K562 (cell line): ENCODE measurements at regions not wholly inside any gene's neighbourhood (a gene's known extent, or its start where the extent isn't known, plus 50 kb on each side); places are given as distances from the start of the nearest gene placed in this dataset.

Source experiments
- ATAC-seq: fragments of 200-7000 bp; cut with Tn5 transposase; 3 replicates; pipeline ENCODE4 v1.9.1; 2020; ENCODE audit warnings: moderate library complexity
- BruUV-seq: library from RNA; stranded (reverse); fragments of 400-500 nt; replicated peaks from 2 replicates; lab custom pipeline; 2021; lab: Mats Ljungman, UMichigan
- CTCF ChIA-PET: fragments of 300-600 bp; formaldehyde crosslinking; extraction: SDS; loops from one replicate; lab custom pipeline; 2021; ENCODE audit warnings: low intra/inter-chr PET ratio; lab: Yijun Ruan, JAX
- POLR2A ChIA-PET: fragments of 300-600, 350-650 bp; sonication (Branson Sonifier 250); formaldehyde crosslinking; extraction: SDS; loops from one replicate; lab custom pipeline; 2021; ENCODE audit warnings: antibody characterized with exemption, inconsistent platforms; lab: Yijun Ruan, JAX
- DNase-seq, 4 experiments: peaks; one replicate each; pipeline versions ENCODE4 v3.0.0 to v3.0.0-alpha.2; 2011 to 2018; ENCODE audit warnings: low spot score in 3 of 4, mixed read lengths in 3 of 4; ENCODE audit errors: extremely low read depth in 1 of 4
- FAIRE-seq: peaks from 2 replicates; lab custom pipeline; 2011; peaks lifted over from hg19 to GRCh38; lab: Jason Lieb, UNC
- H2AFZ ChIP-seq: 2 replicates; pipeline ENCODE4 v1.6.0; 2011; ENCODE audit warnings: low read depth, low read length, control low read depth, inconsistent platforms
- H3K27ac ChIP-seq: fragments of 200-600 bp; 3 replicates; pipeline ENCODE4 v1.8.0; 2011; ENCODE audit warnings: low read depth, mild to moderate bottlenecking, control low read depth, inconsistent platforms, low read length, moderate library complexity, mixed read lengths; ENCODE audit errors: extremely low read depth
- H3K27me3 ChIP-seq, 2 experiments: fragments of 300-600 bp in 1 of 2; 2 replicates in 1 of 2; 3 replicates in 1 of 2; pipeline versions ENCODE4 v1.6.0 to v1.8.0; 2011; ENCODE audit warnings: inconsistent platforms in 2 of 2, low read length in 2 of 2, mild to moderate bottlenecking in 1 of 2, mixed read lengths in 1 of 2, moderate library complexity in 1 of 2; ENCODE audit not compliant: control insufficient read depth in 2 of 2, insufficient read depth in 2 of 2
- H3K36me3 ChIP-seq: fragments of 300-600 bp; 3 replicates; pipeline ENCODE4 v1.8.0; 2011; ENCODE audit warnings: mild to moderate bottlenecking, low read length, inconsistent platforms; ENCODE audit not compliant: control insufficient read depth, insufficient read depth
- H3K4me1 ChIP-seq, 2 experiments: fragments of 200-600 bp in 1 of 2; replicated peaks in 1 of 2; 2 replicates in 1 of 2; 3 replicates in 1 of 2; pipeline versions ENCODE4 v1.5.1 to v1.8.0; 2011; ENCODE audit warnings: inconsistent platforms in 2 of 2, low read length in 2 of 2, mild to moderate bottlenecking in 1 of 2, mixed read lengths in 1 of 2, moderate library complexity in 1 of 2; ENCODE audit not compliant: control insufficient read depth in 2 of 2, insufficient read depth in 2 of 2
- H3K4me2 ChIP-seq: 2 replicates; pipeline ENCODE4 v1.6.1; 2011; ENCODE audit warnings: low read length, control low read depth, inconsistent platforms, mixed read lengths; ENCODE audit not compliant: insufficient read depth
- H3K4me3 ChIP-seq: fragments of 200-600 bp; sonication (generic), shearing (Covaris generic); 2 replicates; pipeline ENCODE4 v1.5.1; 2016; ENCODE audit warnings: control low read depth, inconsistent platforms
- H3K79me2 ChIP-seq: fragments of 200-600 bp; 3 replicates; pipeline ENCODE4 v1.8.0; 2011; ENCODE audit warnings: low read length, inconsistent platforms; ENCODE audit not compliant: control insufficient read depth, insufficient read depth
- H3K9ac ChIP-seq, 2 experiments: 2 replicates each; pipeline versions ENCODE4 v1.6.0 to v1.6.1; 2011; ENCODE audit warnings: low read depth in 2 of 2, low read length in 2 of 2, control low read depth in 1 of 2, inconsistent platforms in 1 of 2, mild to moderate bottlenecking in 1 of 2, mixed read lengths in 1 of 2; ENCODE audit not compliant: insufficient read depth in 1 of 2
- H3K9me1 ChIP-seq: one replicate; pipeline ENCODE4 v1.6.0; 2011; ENCODE audit warnings: inconsistent platforms, mild to moderate bottlenecking, low read length, moderate library complexity; ENCODE audit not compliant: control insufficient read depth, insufficient read depth
- H3K9me3 ChIP-seq: replicated peaks from 2 replicates; pipeline ENCODE4 v1.5.1; 2011; ENCODE audit warnings: low read depth, low read length, inconsistent platforms; ENCODE audit not compliant: control insufficient read depth, insufficient read depth
- H4K20me1 ChIP-seq: replicated peaks from 2 replicates; pipeline ENCODE4 v1.6.1; 2011; ENCODE audit warnings: low read length, inconsistent platforms, mixed read lengths; ENCODE audit not compliant: control insufficient read depth, insufficient read depth
- FOXJ2 ChIP-seq: fragments of 200-800 bp; sonication (Bioruptor generic); IDR thresholded peaks from 2 replicates; pipeline ENCODE4 v1.6.1; 2016; ENCODE audit warnings: missing genetic modification characterization, missing compliant biosample characterization
- KHSRP ChIP-seq: fragments of 450-650 bp; IDR thresholded peaks from 2 replicates; pipeline ENCODE4 v1.6.1; 2017
- NR2C2 ChIP-seq, 2 experiments: fragments of 200-800 bp in 1 of 2; sonication (Bioruptor generic) in 1 of 2; sonication (generic) in 1 of 2; formaldehyde crosslinking in 1 of 2; IDR thresholded peaks; 2 replicates each; pipeline versions ENCODE4 v1.6.1 to v1.8.0; 2016 to 2022; ENCODE audit warnings: mild to moderate bottlenecking in 1 of 2, missing compliant biosample characterization in 1 of 2, missing genetic modification characterization in 1 of 2, missing genetic modification reagents in 1 of 2
- POLR2A ChIP-seq: fragments of 450-650 bp; conservative IDR thresholded peaks from 2 replicates; pipeline ENCODE4 v1.6.1; 2016
- RBM14 ChIP-seq: fragments of 200-400 bp; formaldehyde crosslinking; IDR thresholded peaks from 2 replicates; pipeline ENCODE4 v1.6.1; 2018; ENCODE audit warnings: low read depth, mild to moderate bottlenecking, low read length, moderate library complexity, borderline replicate concordance; ENCODE audit not compliant: insufficient read depth
- SMAD3 ChIP-seq: fragments of 450-650 bp; formaldehyde crosslinking; conservative IDR thresholded peaks from 2 replicates; pipeline ENCODE4 v1.4.0; 2020; ENCODE audit warnings: mild to moderate bottlenecking
- ZNF431 ChIP-seq: sonication (generic); formaldehyde crosslinking; IDR thresholded peaks from 2 replicates; pipeline ENCODE4 v1.8.0; 2022; ENCODE audit warnings: mild to moderate bottlenecking, missing genetic modification reagents
- ZNF76 ChIP-seq: fragments of 250-450 bp; sonication (Bioruptor Pico); IDR thresholded peaks from 2 replicates; pipeline ENCODE4 v1.4.0; 2020; ENCODE audit warnings: mild to moderate bottlenecking, moderate library complexity, borderline replicate concordance
- WGBS: fragments of 100-300 bp; shearing (Covaris generic); methylation state at CpG from one replicate; pipeline ENCODE4 v1.1.6; 2016; ENCODE audit warnings: low coverage, mixed read lengths; ENCODE audit not compliant: insufficient coverage; ENCODE audit errors: missing lambda C conversion rate; 5-methylcytosine and 5-hydroxymethylcytosine counted together
- in situ Hi-C: fragments of 300-500 bp; cut with MboI; formaldehyde crosslinking; loops from 4 replicates; pipeline ENCODE4 v1.15.0; 2018; ENCODE audit warnings: inconsistent platforms, mixed read lengths
- intact Hi-C: fragments of 100-400 bp; cut with micrococcal nuclease; formaldehyde crosslinking; loops from 2 replicates; pipeline ENCODE4 v1.14.2; 2022
- TF ChIP-seq, protein P1 (sequence below): fragments of 450-650 bp; formaldehyde crosslinking; IDR thresholded peaks from 2 replicates; pipeline ENCODE4 v1.4.0; 2020; ENCODE audit warnings: mild to moderate bottlenecking
- TF ChIP-seq, protein P2 (sequence below): IDR thresholded peaks from 2 replicates; pipeline ENCODE4 v1.6.1; 2011; ENCODE audit not compliant: insufficient read length; ENCODE audit errors: extremely low read depth
- TF ChIP-seq, protein P3 (sequence below): fragments of 250-450 bp; sonication (Bioruptor Pico); IDR thresholded peaks from 2 replicates; pipeline ENCODE4 v1.5.0; 2020; ENCODE audit warnings: mild to moderate bottlenecking
- TF ChIP-seq, protein P4 (sequence below): sonication (generic); formaldehyde crosslinking; IDR thresholded peaks from 2 replicates; pipeline ENCODE4 v1.5.0; 2020; ENCODE audit warnings: missing genetic modification reagents
- TF ChIP-seq, protein P5 (sequence below): fragments of 250-450 bp; sonication (Bioruptor Pico); IDR thresholded peaks from 2 replicates; pipeline ENCODE4 v1.4.0; 2020; ENCODE audit warnings: mild to moderate bottlenecking, moderate library complexity
- TF ChIP-seq, protein P6 (sequence below), 2 experiments: fragments of 450-650 bp in 1 of 2; sonication (generic) in 1 of 2; formaldehyde crosslinking in 1 of 2; IDR thresholded peaks in 1 of 2; conservative IDR thresholded peaks in 1 of 2; 2 replicates each; pipeline versions ENCODE4 v1.6.1 to v1.8.1; 2016 to 2023; ENCODE audit warnings: mild to moderate bottlenecking in 2 of 2, moderate library complexity in 2 of 2, inconsistent platforms in 1 of 2, missing genetic modification reagents in 1 of 2
- TF ChIP-seq, protein P7 (sequence below): sonication (generic); formaldehyde crosslinking; IDR thresholded peaks from 2 replicates; pipeline ENCODE4 v1.8.1; 2023; ENCODE audit warnings: mild to moderate bottlenecking, missing genetic modification reagents

DNA sequence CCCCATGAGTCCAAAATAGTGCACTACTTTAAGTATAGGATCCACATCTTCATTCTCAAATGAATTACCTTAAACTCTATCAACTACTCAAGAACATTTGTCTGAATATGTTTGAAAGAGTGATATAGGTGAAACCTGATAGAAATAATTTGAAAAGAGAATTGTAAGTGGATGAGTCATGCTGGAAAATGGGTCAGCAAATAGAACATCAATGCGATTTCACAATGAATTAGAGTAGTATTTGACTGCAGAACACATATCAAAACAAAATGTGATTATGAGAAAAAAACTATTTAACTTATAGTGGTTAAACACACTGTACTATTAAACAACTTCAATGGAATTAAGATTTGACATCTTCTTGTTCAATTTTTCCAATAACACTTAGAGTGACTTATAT is 300.6 kb upstream of the KLHL1 start:
- no peaks in the 10 kb centered on the region for H3K27me3 ChIP-seq
- in situ Hi-C loops (no loop called here), intact Hi-C loops (no loop called here)
- ChIA-PET CTCF (no interaction called here), POLR2A (no interaction called here)
- no peak overlapping the region for H2AFZ ChIP-seq
- FAIRE-seq, result no peak
- no TSS peak for BruUV-seq
- no peak overlapping the region for H3K4me3 ChIP-seq
- DNase-seq, result no peak
- no peaks in the 10 kb centered on the region for H3K36me3 ChIP-seq
- H4K20me1 ChIP-seq, result no peaks in the 10 kb centered on the region
- TF ChIP-seq, protein P1, sequence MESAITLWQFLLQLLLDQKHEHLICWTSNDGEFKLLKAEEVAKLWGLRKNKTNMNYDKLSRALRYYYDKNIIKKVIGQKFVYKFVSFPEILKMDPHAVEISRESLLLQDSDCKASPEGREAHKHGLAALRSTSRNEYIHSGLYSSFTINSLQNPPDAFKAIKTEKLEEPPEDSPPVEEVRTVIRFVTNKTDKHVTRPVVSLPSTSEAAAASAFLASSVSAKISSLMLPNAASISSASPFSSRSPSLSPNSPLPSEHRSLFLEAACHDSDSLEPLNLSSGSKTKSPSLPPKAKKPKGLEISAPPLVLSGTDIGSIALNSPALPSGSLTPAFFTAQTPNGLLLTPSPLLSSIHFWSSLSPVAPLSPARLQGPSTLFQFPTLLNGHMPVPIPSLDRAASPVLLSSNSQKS (CRISPR knock-in tag), result no peak
- TF ChIP-seq FOXJ2 (tag), result no peak
- TF ChIP-seq ZNF76 (CRISPR knock-in tag), result no peak
- TF ChIP-seq, protein P2, sequence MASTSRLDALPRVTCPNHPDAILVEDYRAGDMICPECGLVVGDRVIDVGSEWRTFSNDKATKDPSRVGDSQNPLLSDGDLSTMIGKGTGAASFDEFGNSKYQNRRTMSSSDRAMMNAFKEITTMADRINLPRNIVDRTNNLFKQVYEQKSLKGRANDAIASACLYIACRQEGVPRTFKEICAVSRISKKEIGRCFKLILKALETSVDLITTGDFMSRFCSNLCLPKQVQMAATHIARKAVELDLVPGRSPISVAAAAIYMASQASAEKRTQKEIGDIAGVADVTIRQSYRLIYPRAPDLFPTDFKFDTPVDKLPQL, result no peak
- TF ChIP-seq SMAD3, result no peak
- no peak for TF ChIP-seq NR2C2 (CRISPR knock-in tag; IDR thresholded peaks at IDR 0.05)
- no peak for TF ChIP-seq NR2C2 (tag; IDR thresholded peaks at IDR 0.05)
- TF ChIP-seq, protein P3, sequence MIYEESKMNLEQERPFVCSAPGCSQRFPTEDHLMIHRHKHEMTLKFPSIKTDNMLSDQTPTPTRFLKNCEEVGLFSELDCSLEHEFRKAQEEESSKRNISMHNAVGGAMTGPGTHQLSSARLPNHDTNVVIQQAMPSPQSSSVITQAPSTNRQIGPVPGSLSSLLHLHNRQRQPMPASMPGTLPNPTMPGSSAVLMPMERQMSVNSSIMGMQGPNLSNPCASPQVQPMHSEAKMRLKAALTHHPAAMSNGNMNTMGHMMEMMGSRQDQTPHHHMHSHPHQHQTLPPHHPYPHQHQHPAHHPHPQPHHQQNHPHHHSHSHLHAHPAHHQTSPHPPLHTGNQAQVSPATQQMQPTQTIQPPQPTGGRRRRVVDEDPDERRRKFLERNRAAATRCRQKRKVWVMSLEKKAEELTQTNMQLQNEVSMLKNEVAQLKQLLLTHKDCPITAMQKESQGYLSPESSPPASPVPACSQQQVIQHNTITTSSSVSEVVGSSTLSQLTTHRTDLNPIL, result no peak
- no peak for TF ChIP-seq KHSRP
- no peak for TF ChIP-seq ZNF431
- TF ChIP-seq POLR2A, result no peak
- TF ChIP-seq, protein P4, sequence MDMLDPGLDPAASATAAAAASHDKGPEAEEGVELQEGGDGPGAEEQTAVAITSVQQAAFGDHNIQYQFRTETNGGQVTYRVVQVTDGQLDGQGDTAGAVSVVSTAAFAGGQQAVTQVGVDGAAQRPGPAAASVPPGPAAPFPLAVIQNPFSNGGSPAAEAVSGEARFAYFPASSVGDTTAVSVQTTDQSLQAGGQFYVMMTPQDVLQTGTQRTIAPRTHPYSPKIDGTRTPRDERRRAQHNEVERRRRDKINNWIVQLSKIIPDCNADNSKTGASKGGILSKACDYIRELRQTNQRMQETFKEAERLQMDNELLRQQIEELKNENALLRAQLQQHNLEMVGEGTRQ (CRISPR knock-in tag), result no peak
- no peak for TF ChIP-seq RBM14
- TF ChIP-seq, protein P5, sequence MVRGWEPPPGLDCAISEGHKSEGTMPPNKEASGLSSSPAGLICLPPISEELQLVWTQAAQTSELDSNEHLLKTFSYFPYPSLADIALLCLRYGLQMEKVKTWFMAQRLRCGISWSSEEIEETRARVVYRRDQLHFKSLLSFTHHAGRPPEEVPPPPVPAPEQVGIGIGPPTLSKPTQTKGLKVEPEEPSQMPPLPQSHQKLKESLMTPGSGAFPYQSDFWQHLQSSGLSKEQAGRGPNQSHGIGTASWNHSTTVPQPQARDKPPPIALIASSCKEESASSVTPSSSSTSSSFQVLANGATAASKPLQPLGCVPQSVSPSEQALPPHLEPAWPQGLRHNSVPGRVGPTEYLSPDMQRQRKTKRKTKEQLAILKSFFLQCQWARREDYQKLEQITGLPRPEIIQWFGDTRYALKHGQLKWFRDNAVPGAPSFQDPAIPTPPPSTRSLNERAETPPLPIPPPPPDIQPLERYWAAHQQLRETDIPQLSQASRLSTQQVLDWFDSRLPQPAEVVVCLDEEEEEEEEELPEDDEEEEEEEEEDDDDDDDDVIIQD (CRISPR knock-in tag), result no peak
- TF ChIP-seq, protein P6, sequence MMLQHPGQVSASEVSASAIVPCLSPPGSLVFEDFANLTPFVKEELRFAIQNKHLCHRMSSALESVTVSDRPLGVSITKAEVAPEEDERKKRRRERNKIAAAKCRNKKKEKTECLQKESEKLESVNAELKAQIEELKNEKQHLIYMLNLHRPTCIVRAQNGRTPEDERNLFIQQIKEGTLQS (IDR thresholded peaks at IDR 0.05), result no peak
- TF ChIP-seq, protein P6 (CRISPR knock-in tag; conservative IDR thresholded peaks at IDR 0.05), result no peak
- TF ChIP-seq, protein P7, sequence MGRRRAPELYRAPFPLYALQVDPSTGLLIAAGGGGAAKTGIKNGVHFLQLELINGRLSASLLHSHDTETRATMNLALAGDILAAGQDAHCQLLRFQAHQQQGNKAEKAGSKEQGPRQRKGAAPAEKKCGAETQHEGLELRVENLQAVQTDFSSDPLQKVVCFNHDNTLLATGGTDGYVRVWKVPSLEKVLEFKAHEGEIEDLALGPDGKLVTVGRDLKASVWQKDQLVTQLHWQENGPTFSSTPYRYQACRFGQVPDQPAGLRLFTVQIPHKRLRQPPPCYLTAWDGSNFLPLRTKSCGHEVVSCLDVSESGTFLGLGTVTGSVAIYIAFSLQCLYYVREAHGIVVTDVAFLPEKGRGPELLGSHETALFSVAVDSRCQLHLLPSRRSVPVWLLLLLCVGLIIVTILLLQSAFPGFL, result no peak
- no peak overlapping the region for H3K27ac ChIP-seq
- H3K9me1 ChIP-seq, result no peaks in the 10 kb centered on the region
- H3K4me1 ChIP-seq, result no peaks in the 10 kb centered on the region
- ATAC-seq, result no peak
- H3K9me3 ChIP-seq, result no peaks in the 10 kb centered on the region
- H3K4me2 ChIP-seq, result no peak overlapping the region
- H3K9ac ChIP-seq, result no peak overlapping the region
- WGBS, result 0% methylated on average over 1 of the region's 1 CpG
- no peaks in the 10 kb centered on the region for H3K79me2 ChIP-seq
